ENCODE measurements at regions not wholly inside any gene's neighbourhood (a gene's known extent, or its start where the extent isn't known, plus 50 kb on each side); places are given as distances from the start of the nearest gene placed in this dataset.
A peak's percentile ranks its signal among the peaks of the same experiment; 100 is the strongest.

DNA sequence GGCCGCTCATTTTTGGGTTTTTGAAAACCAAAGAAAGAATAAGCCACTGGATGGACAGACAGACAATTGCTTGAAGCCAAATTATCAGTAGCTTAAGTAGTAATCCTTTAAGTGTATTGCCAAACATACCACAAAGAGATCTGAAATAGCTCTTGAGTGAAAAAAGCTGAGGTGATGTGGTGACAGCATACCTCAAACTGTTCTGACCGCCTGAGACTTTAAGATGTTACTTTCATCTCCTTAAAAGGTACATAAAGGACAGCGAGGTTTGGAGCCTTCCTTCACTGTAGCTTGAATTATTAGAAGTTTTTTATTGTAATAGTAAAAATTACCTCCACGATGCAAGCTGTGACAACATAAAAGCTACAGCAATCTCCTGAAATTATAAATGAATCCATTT lies 271.5 kb upstream of the FAM241A start:
- DNase-seq (ENCODE audit: low spot score): no peak

DNA sequence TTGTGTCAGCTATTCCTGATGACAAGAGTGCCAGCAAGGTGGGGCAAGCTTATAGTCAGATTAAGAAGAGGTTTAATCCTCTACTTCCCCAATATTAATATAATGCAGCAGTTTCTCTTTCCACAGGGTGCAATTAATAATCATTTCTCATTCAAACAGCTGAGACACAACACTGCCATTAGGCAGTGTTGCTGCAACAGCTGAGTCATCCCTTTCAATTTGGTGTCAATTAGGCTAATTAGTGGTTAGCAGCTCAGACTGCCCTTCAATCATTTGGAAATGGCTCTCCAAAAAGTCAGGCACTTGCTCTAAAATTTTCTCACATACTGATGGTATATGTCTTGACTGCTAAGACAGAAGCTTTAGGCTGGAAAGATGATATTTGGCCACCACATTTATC lies 265.7 kb upstream of the FAM241A start:
- DNase-seq (ENCODE audit: low spot score): no peak

DNA sequence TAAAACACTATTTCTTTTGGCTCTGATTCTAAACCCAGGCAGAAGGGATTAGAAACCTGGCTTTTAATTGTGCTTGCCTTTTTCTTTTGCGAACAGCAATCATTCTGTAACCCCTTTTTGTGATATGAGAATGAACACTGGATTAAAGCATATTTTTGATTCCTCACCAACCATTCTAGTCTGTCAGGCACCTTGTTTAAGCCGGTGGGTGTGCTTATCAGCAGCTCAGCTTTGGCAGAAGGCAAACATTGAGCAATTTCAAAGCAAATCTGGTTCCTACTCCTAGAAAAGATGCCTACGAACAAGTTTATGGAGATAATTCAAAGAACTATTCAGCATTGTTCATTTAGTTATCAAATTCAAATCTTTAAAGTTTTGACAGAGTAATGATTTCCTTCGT lies 265.1 kb upstream of the FAM241A start:
- no peak for DNase-seq (ENCODE audit: low spot score)

DNA sequence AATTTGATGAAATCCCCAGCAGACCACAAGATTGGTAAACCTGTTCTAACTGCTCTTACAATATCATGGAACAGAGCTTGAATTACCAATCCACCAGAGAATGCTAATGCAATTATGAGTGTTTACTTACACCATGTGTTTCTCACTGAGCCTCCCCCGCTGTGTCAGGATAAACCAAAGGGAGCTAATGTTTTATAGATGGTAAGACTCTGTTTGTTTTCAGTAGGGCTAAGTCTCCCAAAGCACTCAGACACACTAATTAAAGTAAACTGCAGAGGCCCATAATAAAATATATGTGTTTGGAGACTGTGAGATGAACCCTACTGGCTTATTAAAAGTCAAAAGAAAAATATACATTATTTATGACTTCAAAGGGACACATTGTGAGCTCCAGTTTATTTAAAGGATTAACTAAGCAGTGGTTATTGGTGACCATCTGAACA lies 261.7 kb upstream of the FAM241A start:
- DNase-seq (ENCODE audit: low spot score): no peak

DNA sequence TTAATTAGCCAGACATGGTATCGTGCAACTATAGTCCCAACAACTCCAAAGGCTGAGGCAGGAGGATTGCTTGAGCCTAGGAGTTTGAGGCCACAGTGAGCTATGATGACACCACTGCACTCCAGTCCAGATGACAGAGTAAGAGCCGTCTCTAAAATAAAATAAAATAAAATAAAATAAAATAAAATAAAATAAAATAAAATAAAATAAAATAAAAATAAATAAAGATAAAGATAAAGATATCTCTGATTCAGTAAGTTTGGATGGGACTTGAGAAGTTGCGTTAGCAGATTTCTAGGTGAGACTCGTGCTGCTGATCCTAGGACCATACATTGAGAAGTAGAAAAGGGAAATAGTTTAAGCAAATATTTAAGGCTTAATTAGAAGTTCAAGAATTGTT lies 254.8 kb upstream of the FAM241A start:
- no peak for DNase-seq (ENCODE audit: low spot score)

DNA sequence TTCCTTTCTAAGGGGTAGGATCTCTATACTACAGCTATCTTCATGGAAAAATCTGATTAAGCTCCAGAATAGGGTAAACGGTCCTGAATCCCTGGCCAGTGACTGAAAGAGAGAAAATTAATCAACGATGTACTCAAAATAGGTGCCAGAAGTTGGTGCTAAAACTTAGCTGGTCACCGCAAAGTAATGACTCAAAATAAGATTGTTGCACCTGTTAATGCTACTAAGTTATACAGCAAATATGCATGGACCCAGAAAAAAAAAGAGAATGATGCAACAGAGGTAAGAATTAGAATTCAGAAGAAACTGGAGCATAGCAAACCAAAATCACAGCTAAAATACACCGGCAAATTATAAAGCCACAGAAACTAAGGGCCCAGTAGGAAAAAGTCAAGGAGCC lies 239.7 kb upstream of the FAM241A start:
- DNase-seq (ENCODE audit: low spot score): no peak

DNA sequence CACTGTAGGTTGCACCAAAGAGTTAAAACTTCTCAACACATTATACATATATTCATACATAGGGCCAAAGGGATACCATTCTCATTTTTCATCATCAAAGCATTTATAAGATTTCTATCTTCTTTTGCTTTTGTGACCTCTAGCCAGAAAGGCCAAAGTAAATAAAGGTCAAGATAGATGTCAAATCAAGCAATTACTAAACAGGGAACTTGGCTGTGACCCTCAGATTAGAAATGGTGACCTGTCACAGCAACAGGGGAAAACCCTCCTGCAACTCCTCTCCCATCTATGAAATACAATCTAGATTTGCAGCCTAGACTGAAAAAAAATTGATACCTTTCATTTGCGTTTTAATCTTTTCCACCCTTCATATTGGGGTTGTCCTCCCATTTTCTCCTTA lies 225.6 kb upstream of the FAM241A start:
- no peak for DNase-seq (ENCODE audit: low spot score)

DNA sequence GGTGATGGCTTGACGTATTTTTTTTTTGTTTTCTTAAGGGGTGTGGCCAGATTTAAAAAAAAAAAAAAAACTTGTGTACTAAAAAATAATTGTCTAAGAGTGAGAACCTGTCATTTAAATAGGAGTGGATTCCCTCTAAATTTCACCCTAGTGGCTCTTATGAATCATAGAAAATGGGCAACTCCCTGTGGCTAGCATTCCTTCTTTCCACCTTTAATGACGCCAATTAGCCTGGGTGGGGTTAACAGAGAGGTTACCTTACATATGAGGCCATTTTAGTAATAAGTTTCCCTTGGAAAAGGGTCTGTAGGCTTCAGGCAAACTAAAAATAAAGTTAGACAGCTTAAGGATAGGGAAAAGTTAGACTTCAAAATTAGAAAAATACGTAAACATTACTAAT lies 223.5 kb upstream of the FAM241A start:
- no peak for DNase-seq (ENCODE audit: low spot score)

DNA sequence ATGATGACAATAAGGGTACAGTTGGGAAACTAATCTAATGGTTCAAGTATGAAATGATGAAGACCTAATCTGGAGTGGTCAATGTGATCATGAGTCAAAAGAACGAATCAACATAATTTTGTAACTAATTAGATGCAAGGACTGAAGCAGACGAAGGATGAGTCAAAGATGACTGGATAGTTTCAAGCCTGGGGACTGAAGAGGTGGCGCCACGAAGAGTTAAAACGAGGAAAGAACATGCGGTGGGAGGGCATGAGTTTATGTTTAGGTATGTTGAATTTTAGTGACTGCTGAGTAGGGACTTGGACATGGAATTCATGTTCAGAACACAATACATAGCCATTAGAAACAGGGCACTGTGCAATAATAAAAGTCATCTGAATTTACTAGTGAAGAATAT lies 221.5 kb upstream of the FAM241A start:
- DNase-seq (ENCODE audit: low spot score): no peak

DNA sequence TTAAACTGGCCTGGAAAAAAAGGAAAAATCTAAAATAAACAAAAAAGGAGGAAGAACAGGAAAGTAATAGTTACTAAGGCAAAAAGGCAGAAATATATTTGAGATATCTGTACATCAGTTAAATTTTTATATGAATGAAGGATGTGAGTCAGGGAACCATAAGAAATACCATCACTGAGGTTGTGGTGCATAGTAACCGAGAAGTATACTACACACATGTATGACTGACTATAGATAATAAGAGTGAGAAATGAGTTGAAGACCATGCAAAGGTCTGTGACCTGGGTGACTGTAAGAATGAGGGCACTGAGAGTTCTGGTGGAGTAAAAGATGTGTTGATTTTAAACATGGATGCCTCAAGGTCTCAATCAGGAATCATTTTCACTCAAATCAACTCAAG lies 220.6 kb upstream of the FAM241A start:
- DNase-seq (ENCODE audit: low spot score): no peak

DNA sequence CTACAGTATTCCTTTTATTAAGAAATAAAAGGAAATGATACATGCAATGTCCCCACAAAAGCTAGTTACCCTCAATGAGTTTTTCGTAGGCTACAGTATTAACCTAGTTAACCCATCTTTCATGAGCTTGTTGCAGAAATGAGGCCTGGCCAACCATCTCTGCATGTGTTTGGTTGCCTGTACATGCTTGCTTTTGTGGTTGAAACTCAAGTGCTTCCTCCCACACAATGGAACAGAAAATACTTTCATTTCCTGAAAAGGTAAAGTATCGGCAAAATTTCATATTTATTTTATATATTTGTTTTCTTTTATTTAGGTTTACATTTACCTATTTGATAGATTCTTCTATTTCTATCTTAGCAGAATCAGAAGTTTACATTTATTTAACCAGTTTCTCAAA lies 214.6 kb upstream of the FAM241A start:
- no peak for DNase-seq (ENCODE audit: low spot score)

DNA sequence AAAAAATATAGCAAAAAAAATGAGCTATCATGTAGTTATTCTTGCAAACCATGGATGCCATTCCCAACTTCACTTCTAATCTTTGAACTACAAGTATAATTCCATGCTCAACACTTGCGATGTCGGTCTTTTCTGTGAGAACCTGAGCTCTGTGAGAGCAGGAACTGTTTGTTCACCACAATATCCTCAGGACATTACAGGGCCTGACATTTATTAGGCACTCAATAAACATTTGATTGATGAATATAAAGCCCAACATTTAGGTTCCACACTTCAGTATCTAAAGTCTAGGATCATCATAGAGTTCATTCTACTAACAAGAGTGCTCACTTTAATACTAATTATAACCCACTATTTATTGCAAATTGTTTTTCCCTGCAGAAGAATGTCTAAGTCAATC lies 211.6 kb upstream of the FAM241A start:
- DNase-seq (ENCODE audit: low spot score): no peak

DNA sequence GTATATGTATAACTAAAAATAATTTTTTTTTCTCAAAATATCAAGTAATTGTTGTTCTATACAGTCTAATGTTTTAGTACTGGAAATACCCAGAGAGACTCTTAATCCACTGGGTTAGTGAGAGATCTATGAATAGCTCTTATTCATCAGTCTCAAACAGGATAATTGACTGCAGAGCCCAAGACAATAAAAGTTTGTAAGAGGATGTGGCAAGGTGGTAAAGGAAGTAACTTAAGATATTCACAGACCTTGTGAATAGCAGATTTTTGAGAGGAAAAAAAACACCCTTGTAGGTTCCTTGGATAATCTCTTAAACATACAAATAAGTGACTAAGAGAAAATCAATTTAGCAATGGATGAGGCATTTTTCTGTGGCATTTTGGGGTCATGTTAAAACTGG lies 210.9 kb upstream of the FAM241A start:
- peak; percentile 40 for DNase-seq (ENCODE audit: low spot score)

DNA sequence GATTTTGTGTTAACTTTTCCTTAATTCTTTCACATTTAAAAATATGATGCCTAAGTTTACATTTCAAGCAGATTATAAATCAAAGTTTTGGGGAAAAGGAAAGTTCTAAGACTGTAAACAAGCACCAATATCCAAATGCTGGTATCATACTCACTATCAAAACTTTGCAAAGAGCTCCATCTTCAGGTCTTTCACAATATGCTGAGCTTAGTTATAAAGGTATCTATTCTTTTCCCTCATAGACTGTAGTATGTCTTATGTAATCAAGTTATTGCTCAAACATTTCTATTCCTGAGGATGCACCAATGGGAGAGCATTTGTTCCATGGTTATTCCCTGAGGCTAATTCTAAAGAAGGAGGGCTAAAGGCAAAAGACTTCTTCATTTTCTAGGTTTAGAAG lies 207.9 kb upstream of the FAM241A start:
- DNase-seq (ENCODE audit: low spot score): peak; percentile 78

DNA sequence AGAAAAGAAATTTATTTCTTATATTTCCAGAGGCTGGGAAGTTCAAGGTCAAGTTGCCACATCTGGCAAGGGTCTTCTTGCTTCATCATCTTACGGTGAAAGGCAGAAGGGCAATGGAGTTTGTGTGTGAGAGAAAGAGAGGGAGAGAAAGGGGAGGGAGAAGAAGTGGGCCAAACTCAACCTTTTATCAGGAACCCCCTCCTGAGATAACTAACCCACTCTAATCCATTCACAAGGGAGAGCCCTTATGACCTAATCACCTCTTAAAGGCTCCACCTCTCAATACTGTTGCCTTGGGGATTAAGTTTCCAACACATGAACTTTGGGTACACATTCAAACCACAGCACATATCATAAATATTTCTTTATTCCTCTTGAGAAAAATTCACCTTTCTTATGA lies 203.3 kb upstream of the FAM241A start:
- no peak for DNase-seq (ENCODE audit: low spot score)

DNA sequence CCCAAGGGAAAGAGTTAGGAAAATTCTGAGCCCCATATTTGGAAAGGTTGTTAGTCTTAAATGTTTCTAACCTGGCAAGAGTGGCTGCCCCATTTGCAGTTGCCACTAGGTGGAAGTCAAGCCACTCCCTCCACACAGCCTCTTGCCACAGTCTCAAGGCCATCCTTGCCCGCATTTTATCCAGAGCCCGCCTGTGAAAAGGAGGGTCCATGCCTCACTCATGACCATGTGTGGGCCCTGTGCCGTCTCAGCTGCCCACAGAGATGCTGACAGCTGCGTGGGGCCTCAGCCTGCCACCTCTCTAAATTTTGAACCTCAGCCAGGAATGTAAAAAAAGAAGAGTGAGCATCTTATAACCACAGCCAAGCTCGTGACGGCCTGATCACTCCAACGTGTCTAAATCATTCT lies 201.5 kb upstream of the FAM241A start:
- peak; percentile 88 for DNase-seq (ENCODE audit: low spot score)

DNA sequence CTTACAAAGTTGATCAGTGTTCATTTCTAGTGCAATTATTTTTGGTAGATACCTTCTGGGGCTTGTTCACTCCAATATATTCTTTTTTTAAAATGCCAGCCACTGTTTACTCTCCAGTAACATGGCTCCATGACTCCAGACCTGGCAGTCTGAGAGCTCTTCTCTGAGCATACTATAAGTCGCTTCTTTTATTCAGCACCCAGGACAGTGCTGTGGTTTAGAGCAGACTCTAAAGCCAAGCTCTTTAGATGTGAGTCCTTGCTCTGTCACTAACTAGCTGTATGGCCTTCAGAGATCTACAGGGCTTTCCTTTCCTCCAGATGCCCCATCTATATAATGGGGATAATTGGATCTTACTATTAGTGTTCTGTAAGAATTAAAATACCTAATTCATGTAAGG lies 200.2 kb upstream of the FAM241A start:
- DNase-seq (ENCODE audit: low spot score): no peak

DNA sequence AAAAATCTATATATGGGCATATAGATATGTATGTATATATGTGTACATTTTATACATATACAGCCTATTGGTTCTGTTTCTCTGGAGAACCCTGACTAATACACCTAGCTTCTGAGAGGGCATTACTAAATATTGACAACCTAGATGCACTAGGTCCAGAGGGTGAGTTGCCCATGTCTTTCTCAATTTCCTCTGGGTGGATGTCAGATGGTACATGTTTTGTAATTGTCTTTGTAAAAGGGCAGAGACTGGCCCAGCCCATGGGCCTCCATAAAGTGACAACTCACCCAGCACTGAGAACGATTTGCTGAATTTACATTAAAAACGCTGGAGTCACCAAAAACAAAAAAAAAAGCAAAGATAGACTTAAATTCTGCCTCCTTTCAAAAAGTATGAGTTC lies 198.5 kb upstream of the FAM241A start:
- DNase-seq (ENCODE audit: low spot score): no peak

DNA sequence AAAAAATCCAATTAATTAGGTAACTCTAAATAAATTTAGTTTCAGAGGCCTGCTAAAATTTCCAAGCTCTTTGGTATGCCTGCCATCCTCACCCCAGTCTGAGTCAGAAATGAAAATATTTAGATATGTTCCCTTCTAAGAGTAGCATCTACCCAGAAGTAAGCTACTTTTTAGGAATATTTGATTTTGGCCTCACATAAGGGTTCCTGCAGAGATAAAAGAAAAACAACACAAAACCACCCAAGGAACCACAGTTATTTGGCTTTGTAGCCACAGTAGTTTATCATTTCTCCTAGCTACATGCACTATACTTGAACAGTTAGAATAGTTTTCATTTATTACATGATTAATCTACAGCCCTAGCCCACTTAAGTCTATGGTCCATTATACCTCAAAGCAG lies 192.6 kb upstream of the FAM241A start:
- no peak for DNase-seq (ENCODE audit: low spot score)

DNA sequence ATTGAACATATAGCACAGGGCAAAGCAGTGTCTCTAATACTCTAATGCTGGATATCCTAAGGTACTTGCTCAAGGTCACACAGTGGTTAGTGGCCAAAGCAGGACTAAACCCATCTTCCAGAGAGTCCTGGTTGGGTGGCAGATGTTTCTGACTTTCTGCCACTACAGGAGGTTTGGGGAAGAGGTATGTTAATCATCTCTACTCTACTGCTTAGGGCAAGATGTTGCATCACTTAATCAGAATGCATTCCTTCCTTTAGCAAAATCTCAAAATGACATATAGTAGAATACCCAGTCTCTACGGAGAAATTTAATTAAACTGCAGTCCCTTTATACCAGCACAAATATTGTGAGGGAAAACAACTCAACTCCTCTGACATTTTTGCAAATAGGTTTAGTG lies 190.7 kb upstream of the FAM241A start:
- DNase-seq (ENCODE audit: low spot score): no peak

DNA sequence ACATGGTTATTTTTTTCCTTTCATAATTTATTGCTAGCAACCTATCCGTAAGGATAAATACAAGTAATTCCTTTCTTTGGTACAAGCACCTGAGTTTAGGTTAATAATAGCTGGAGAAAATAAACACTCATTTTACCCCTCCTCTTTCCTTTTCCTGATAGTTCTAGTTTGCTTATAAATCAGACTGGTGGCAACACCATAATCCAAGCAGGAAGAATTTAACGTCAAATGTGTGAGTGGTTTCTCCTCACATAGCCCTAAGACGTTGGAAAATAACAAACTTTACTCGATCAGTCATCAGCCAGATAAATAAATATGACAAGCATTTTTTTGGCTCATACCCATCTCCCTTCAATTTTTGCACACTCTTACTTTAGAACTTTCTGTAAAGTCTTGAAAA lies 190.3 kb upstream of the FAM241A start:
- DNase-seq (ENCODE audit: low spot score): no peak

DNA sequence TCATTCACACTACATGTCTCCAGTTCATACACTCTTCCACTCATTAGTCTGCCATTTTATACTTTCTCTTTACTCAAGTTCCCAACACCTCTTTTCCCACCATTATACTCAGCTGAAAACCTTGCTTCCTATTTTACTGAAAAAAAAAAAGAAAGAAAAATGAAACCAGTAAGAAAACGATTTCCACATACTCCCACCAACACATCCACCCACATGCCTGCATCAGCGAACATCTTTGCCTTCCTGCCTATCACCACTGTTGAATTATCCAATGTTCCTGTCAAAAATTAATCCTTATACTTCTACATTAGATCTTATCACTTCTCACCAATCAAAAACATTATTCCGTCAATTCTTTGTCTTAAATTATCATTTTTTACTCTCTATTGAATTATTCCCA lies 188.1 kb upstream of the FAM241A start:
- DNase-seq (ENCODE audit: low spot score): no peak

DNA sequence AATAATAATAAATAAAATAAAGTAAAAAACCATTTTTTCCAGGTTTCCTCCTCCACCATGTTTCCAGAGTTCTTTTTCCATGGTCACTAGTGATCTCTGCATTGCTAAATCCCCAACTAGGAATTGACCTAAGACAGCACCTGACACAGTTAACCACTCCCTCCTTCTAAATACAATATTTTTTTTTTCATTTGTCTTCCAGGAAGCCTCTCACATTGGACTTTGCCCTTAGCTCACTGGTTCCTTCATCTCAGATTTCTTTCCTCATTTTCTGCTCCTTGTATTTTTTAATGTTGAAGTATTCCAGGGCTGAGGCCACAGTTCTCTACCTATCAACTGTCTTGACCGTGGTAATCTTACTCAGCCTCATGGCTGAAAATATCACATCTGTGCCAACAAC lies 187.3 kb upstream of the FAM241A start:
- no peak for DNase-seq (ENCODE audit: low spot score)

DNA sequence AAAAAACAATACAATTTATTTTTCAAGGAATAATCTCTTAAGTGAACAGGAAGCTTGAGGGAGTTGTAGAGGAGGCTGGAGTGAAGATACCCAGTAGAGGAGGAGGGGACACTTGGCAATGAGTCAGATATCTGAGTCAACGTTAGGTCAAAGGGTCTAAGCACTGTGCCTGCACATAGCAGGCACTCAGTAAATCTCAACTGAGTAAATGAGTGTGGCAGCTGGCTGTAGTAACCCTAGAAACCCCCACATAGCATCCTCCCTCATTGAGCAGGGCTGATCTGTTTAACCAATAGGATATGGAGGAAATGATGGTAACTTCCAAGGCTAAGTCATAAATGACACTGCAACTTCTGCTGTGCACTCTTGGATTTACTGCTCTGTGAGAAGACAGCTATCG lies 186.0 kb upstream of the FAM241A start:
- DNase-seq (ENCODE audit: low spot score): no peak

DNA sequence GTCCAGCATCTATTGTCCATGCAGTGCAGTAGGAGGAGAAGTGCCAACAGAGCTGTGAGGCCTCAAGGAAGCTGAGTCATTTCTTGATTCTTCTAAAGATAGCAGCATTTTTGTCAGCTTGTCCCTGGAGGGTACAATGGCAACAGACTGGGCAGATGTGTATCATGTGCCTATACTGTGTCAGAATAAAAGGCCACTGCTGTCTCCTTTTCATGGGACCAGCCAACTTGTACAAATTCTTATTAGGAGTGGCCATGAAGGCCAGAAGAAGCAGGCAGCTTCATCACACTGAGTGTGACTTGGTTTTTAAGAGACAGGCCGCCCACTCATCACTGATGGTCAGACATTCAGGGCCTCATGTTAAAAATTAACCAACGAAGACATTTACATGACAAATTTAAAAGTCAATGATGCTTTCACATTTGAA lies 185.0 kb upstream of the FAM241A start:
- DNase-seq (ENCODE audit: low spot score): peak; percentile 61

Data from COLO829 (cell line).